ENCODE measurements at regions not wholly inside any gene's neighbourhood (a gene's known extent, or its start where the extent isn't known, plus 50 kb on each side); places are given as distances from the start of the nearest gene placed in this dataset.

- Histone ChIP-seq H3K27ac (ENCODE audit: poor library complexity, severe bottlenecking) (no peak overlapping the region), H3K27me3 (ENCODE audit: insufficient read depth, poor library complexity, severe bottlenecking) (peaks cover 33% of the 10 kb centered on the region), H3K4me3 (ENCODE audit: severe bottlenecking) (no peak overlapping the region), H3K4me1 (ENCODE audit: insufficient read depth, poor library complexity, severe bottlenecking) (no peaks in the 10 kb centered on the region), H3K36me3 (ENCODE audit: low read depth) (no peaks in the 10 kb centered on the region), H3K9me3 (ENCODE audit: severe bottlenecking) (no peaks in the 10 kb centered on the region)
- no peak for TF ChIP-seq CTCF (IDR thresholded peaks at IDR 0.05; ENCODE audit: poor library complexity, severe bottlenecking)
- DNase-seq (ENCODE audit: low spot score) (peak; percentile 11), ATAC-seq (ENCODE audit: low read depth) (no peak)
These were observed 294.2 kb upstream of the FOXF1 start for GRCh38 chr16:86215979-86216585.

- peaks cover 38% of the 10 kb centered on the region for H3K27me3 ChIP-seq (ENCODE audit: insufficient read depth, poor library complexity, severe bottlenecking)
- no peak overlapping the region for H3K27ac ChIP-seq (ENCODE audit: poor library complexity, severe bottlenecking)
- no peaks in the 10 kb centered on the region for H3K9me3 ChIP-seq (ENCODE audit: severe bottlenecking)
- DNase-seq (ENCODE audit: low spot score), result no peak
- H3K36me3 ChIP-seq (ENCODE audit: low read depth), result no peaks in the 10 kb centered on the region
- TF ChIP-seq CTCF (IDR thresholded peaks at IDR 0.05; ENCODE audit: poor library complexity, severe bottlenecking), result no peak
- H3K4me1 ChIP-seq (ENCODE audit: insufficient read depth, poor library complexity, severe bottlenecking), result no peaks in the 10 kb centered on the region
- ATAC-seq (ENCODE audit: low read depth), result no peak
- no peak overlapping the region for H3K4me3 ChIP-seq (ENCODE audit: severe bottlenecking)
These were observed 293.7 kb upstream of the FOXF1 start for GRCh38 chr16:86216591-86216990.

GRCh38 chr16:86217001-86217890, 293.1 kb upstream of the FOXF1 start:
- Histone ChIP-seq H3K9me3 (ENCODE audit: severe bottlenecking) (no peaks in the 10 kb centered on the region), H3K27me3 (ENCODE audit: insufficient read depth, poor library complexity, severe bottlenecking) (peaks cover 44% of the 10 kb centered on the region), H3K36me3 (ENCODE audit: low read depth) (no peaks in the 10 kb centered on the region), H3K27ac (ENCODE audit: poor library complexity, severe bottlenecking) (no peak overlapping the region), H3K4me3 (ENCODE audit: severe bottlenecking) (no peak overlapping the region), H3K4me1 (ENCODE audit: insufficient read depth, poor library complexity, severe bottlenecking) (no peaks in the 10 kb centered on the region)
- TF ChIP-seq CTCF (IDR thresholded peaks at IDR 0.05; ENCODE audit: poor library complexity, severe bottlenecking), result no peak
- ATAC-seq (ENCODE audit: low read depth) (no peak), DNase-seq (ENCODE audit: low spot score) (no peak)

- TF ChIP-seq CTCF (IDR thresholded peaks at IDR 0.05; ENCODE audit: poor library complexity, severe bottlenecking), result no peak
- no peak overlapping the region for H3K4me3 ChIP-seq (ENCODE audit: severe bottlenecking)
- H3K27ac ChIP-seq (ENCODE audit: poor library complexity, severe bottlenecking), result no peak overlapping the region
- no peaks in the 10 kb centered on the region for H3K9me3 ChIP-seq (ENCODE audit: severe bottlenecking)
- peaks cover 51% of the 10 kb centered on the region for H3K27me3 ChIP-seq (ENCODE audit: insufficient read depth, poor library complexity, severe bottlenecking)
- no peak for ATAC-seq (ENCODE audit: low read depth)
- H3K36me3 ChIP-seq (ENCODE audit: low read depth), result no peaks in the 10 kb centered on the region
- peaks cover under 1% of the 10 kb centered on the region for H3K4me1 ChIP-seq (ENCODE audit: insufficient read depth, poor library complexity, severe bottlenecking)
- peak; percentile 7 for DNase-seq (ENCODE audit: low spot score)
These were observed 292.4 kb upstream of the FOXF1 start for GRCh38 chr16:86217891-86218270.
